ENCODE measurements at regions not wholly inside any gene's neighbourhood (a gene's known extent, or its start where the extent isn't known, plus 50 kb on each side); places are given as distances from the start of the nearest gene placed in this dataset.

GRCh38 chr2:221850076-221850475 lies 278.0 kb upstream of the EPHA4 start:
- no peaks in the 10 kb centered on the region for H3K79me2 ChIP-seq (ENCODE audit: insufficient read depth, low read length)
- no peaks in the 10 kb centered on the region for H3K36me3 ChIP-seq (replicated peaks in 1 of 2; ENCODE audit: control insufficient read depth in 1 of 2, insufficient read depth in 2 of 2, low read length in 2 of 2)
- no peak overlapping the region for H3K27ac ChIP-seq (ENCODE audit: low read depth in 1 of 2, low read length in 2 of 2)
- no peak for TF ChIP-seq CTCF (IDR thresholded peaks at IDR 0.05)
- peaks cover 4 to 7% of the 10 kb centered on the region in 2 donors for H3K9me3 ChIP-seq (replicated peaks in 1 of 2; ENCODE audit: control insufficient read depth in 1 of 2, insufficient read depth in 1 of 2, low read length in 2 of 2)
- no peaks in the 10 kb centered on the region for H3K4me1 ChIP-seq (ENCODE audit: control insufficient read depth in 1 of 2, insufficient read depth in 2 of 2, low read length in 2 of 2)
- no peak for DNase-seq
- H3K4me3 Mint-ChIP-seq = no peak overlapping the region
- no peak overlapping the region for H2AFZ ChIP-seq (ENCODE audit: insufficient read depth, low read depth, low read length, poor library complexity, severe bottlenecking)
- no peaks in the 10 kb centered on the region for H3K27me3 ChIP-seq (ENCODE audit: control insufficient read depth in 2 of 2, insufficient read depth in 2 of 2, low read length in 2 of 2)
- H3K9me3 Mint-ChIP-seq = peaks cover 1 to 9% (median 3%) of the 10 kb centered on the region in 7 donors
- H3K4me3 ChIP-seq (replicated peaks in 1 of 3; ENCODE audit: low read depth in 2 of 3, low read length in 3 of 3) = no peak overlapping the region
- intact Hi-C loops (cut with micrococcal nuclease) = no loop called here
- H3K36me3 Mint-ChIP-seq = no peaks in the 10 kb centered on the region
- H3K4me1 Mint-ChIP-seq = no peaks in the 10 kb centered on the region
- no peak overlapping the region for H3K9ac ChIP-seq (ENCODE audit: insufficient read depth, low read length, poor library complexity, severe bottlenecking)
- H3K27me3 Mint-ChIP-seq (ENCODE audit: low read depth in 3 of 3) = no peaks in the 10 kb centered on the region
- WGBS (ENCODE audit: insufficient coverage) = 65% methylated on average over 3 of the region's 3 CpGs
- H3K4me2 ChIP-seq (replicated peaks; ENCODE audit: extremely low read depth, low read length, poor library complexity, severe bottlenecking) = no peak overlapping the region
- H4K20me1 ChIP-seq (ENCODE audit: insufficient read depth, low read length) = no peaks in the 10 kb centered on the region
- no peak overlapping the region for H3K27ac Mint-ChIP-seq

DNA sequence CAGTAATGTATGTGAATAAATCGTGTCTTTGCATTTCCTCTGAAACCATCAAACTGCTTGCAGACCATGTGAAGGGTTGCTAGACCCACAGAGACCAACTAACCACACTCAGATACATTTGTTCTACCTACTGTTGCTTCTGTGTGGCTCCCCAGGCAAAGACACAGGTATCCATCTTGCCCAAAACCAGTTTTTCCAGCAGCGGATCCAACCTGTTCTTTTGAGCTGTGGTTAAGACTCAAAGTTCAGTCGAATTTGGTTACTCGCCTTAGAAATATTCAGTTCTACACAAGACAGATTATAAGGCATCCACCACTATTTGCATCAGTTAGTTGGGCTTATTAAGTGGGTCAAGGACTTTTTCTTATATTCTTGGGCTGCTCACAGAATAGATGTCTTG lies 276.2 kb upstream of the EPHA4 start:
- no peak for TF ChIP-seq CTCF (IDR thresholded peaks at IDR 0.05)
- Histone ChIP-seq H3K4me1 (ENCODE audit: control insufficient read depth in 1 of 2, insufficient read depth in 2 of 2, low read length in 2 of 2) (no peaks in the 10 kb centered on the region), H3K79me2 (ENCODE audit: insufficient read depth, low read length) (no peaks in the 10 kb centered on the region), H3K9me3 (replicated peaks in 1 of 2; ENCODE audit: control insufficient read depth in 1 of 2, insufficient read depth in 1 of 2, low read length in 2 of 2) (peaks cover 4 to 17% of the 10 kb centered on the region in 2 donors), H3K4me3 (replicated peaks in 1 of 3; ENCODE audit: low read depth in 2 of 3, low read length in 3 of 3) (no peak overlapping the region), H3K27me3 (ENCODE audit: control insufficient read depth in 2 of 2, insufficient read depth in 2 of 2, low read length in 2 of 2) (no peaks in the 10 kb centered on the region), H3K36me3 (replicated peaks in 1 of 2; ENCODE audit: control insufficient read depth in 1 of 2, insufficient read depth in 2 of 2, low read length in 2 of 2) (no peaks in the 10 kb centered on the region), H2AFZ (ENCODE audit: insufficient read depth, low read depth, low read length, poor library complexity, severe bottlenecking) (no peak overlapping the region), H4K20me1 (ENCODE audit: insufficient read depth, low read length) (no peaks in the 10 kb centered on the region), H3K4me2 (replicated peaks; ENCODE audit: extremely low read depth, low read length, poor library complexity, severe bottlenecking) (no peak overlapping the region), H3K27ac (ENCODE audit: low read depth in 1 of 2, low read length in 2 of 2) (no peak overlapping the region), H3K9ac (ENCODE audit: insufficient read depth, low read length, poor library complexity, severe bottlenecking) (no peak overlapping the region)
- no peaks in the 10 kb centered on the region for H3K27me3 Mint-ChIP-seq (ENCODE audit: low read depth in 3 of 3)
- no peaks in the 10 kb centered on the region for H3K36me3 Mint-ChIP-seq
- no CpG with 5 or more reads among the region's 4 CpGs for WGBS (ENCODE audit: insufficient coverage)
- H3K27ac Mint-ChIP-seq = no peak overlapping the region
- H3K4me1 Mint-ChIP-seq = no peaks in the 10 kb centered on the region
- no peak overlapping the region for H3K4me3 Mint-ChIP-seq
- no peak for DNase-seq
- intact Hi-C loops (cut with micrococcal nuclease) = no loop called here
- H3K9me3 Mint-ChIP-seq = peaks cover 0 to 6% (median 3%) of the 10 kb centered on the region in 7 donors

Measured in CD14-positive monocyte (primary cell).